ENCODE measurements at regions not wholly inside any gene's neighbourhood (a gene's known extent, or its start where the extent isn't known, plus 50 kb on each side); places are given as distances from the start of the nearest gene placed in this dataset.
"Not testable (repeated sequence)": the region's sequence is repeated elsewhere in the genome, so short reads cannot be mapped to it uniquely, and the experiment has no call there.

GRCh38 chr7:86199881-86200614 is 443.7 kb upstream of the GRM3 start:
- DNase-seq, result no peak

- no peak for DNase-seq
Measured at GRCh38 chr7:86190351-86190750, 453.4 kb upstream of the GRM3 start.

- DNase-seq, result no peak
Measured at GRCh38 chr7:86181474-86181873, 462.2 kb upstream of the GRM3 start.

- no peak for DNase-seq
Measured at GRCh38 chr7:86164827-86165226, 478.9 kb upstream of the GRM3 start.

- DNase-seq, result no peak
Measured at GRCh38 chr7:86158111-86158510, 485.6 kb upstream of the GRM3 start.

- no peak for DNase-seq
Measured at GRCh38 chr7:86155623-86156022, 488.1 kb upstream of the GRM3 start.

- DNase-seq, result no peak
Measured at GRCh38 chr7:86152926-86153325, 490.8 kb upstream of the GRM3 start.

GRCh38 chr7:86149024-86149665 is 494.6 kb upstream of the GRM3 start:
- no peak for DNase-seq

- DNase-seq, result no peak
Measured at GRCh38 chr7:86148501-86148900, 495.2 kb upstream of the GRM3 start.

- DNase-seq, result no peak
Measured at GRCh38 chr7:86137343-86137742, 506.4 kb upstream of the GRM3 start.

GRCh38 chr7:86130268-86130667 is 513.4 kb upstream of the GRM3 start:
- no peak for DNase-seq

GRCh38 chr7:86123476-86123875 is 520.2 kb upstream of the GRM3 start:
- DNase-seq, result no peak

GRCh38 chr7:86094166-86094669 is 549.5 kb upstream of the GRM3 start:
- no peak for DNase-seq

GRCh38 chr7:86091369-86091768 is 552.3 kb upstream of the GRM3 start:
- DNase-seq, result no peak

GRCh38 chr7:86089455-86089854 is 554.3 kb upstream of the GRM3 start:
- no peak for DNase-seq

- DNase-seq, result not testable (repeated sequence)
Measured at GRCh38 chr7:86064572-86064971, 579.1 kb upstream of the GRM3 start.

- no peak for DNase-seq
Measured at GRCh38 chr7:86058649-86059048, 585.1 kb upstream of the GRM3 start.

- DNase-seq, result no peak
Measured at GRCh38 chr7:86050918-86051317, 592.8 kb upstream of the GRM3 start.

- no peak for DNase-seq
Measured at GRCh38 chr7:86049910-86050309, 593.8 kb upstream of the GRM3 start.

- DNase-seq, result not testable (repeated sequence)
Measured at GRCh38 chr7:86045197-86045596, 598.5 kb upstream of the GRM3 start.

- no peak for DNase-seq
Measured at GRCh38 chr7:86025807-86026206, 617.9 kb upstream of the GRM3 start.

- no peak for DNase-seq
Measured at GRCh38 chr7:86013662-86014061, 630.0 kb upstream of the GRM3 start.

GRCh38 chr7:86012971-86013370 is 630.7 kb upstream of the GRM3 start:
- DNase-seq, result no peak

GRCh38 chr7:86008898-86009297 is 634.8 kb upstream of the GRM3 start:
- DNase-seq, result no peak
